Hepatocyte (in vitro differentiated cells): ENCODE measurements at regions not wholly inside any gene's neighbourhood (a gene's known extent, or its start where the extent isn't known, plus 50 kb on each side); places are given as distances from the start of the nearest gene placed in this dataset.

Source experiments
- DNase-seq: peaks from one replicate; pipeline ENCODE4 v3.0.0-alpha.2; 2016; ENCODE audit warnings: low spot score
- H2AFZ ChIP-seq: fragments of 200-600 bp; sonication (generic); 2 replicates; pipeline ENCODE4 v1.6.0; 2016; ENCODE audit warnings: antibody characterized with exemption, mild to moderate bottlenecking
- H3K27ac ChIP-seq: fragments of 200-600 bp; sonication (generic); 2 replicates; pipeline ENCODE4 v1.5.1; 2016; ENCODE audit warnings: mild to moderate bottlenecking
- H3K27me3 ChIP-seq: fragments of 200-600 bp; sonication (generic); 2 replicates; pipeline ENCODE4 v1.6.1; 2016
- H3K36me3 ChIP-seq: fragments of 200-600 bp; sonication (generic); replicated peaks from 2 replicates; pipeline ENCODE4 v1.5.1; 2016; ENCODE audit warnings: low read depth; ENCODE audit not compliant: insufficient read depth
- H3K4me1 ChIP-seq: fragments of 200-600 bp; sonication (generic); 2 replicates; pipeline ENCODE4 v1.5.1; 2016; ENCODE audit warnings: mild to moderate bottlenecking, moderate library complexity; ENCODE audit not compliant: insufficient read depth
- H3K4me2 ChIP-seq: fragments of 200-600 bp; sonication (generic); 2 replicates; pipeline ENCODE4 v1.6.0; 2016
- H3K4me3 ChIP-seq: fragments of 200-600 bp; sonication (generic); 2 replicates; pipeline ENCODE4 v1.5.1; 2016; ENCODE audit warnings: mild to moderate bottlenecking
- H3K79me2 ChIP-seq: fragments of 200-600 bp; sonication (generic); 2 replicates; pipeline ENCODE4 v1.6.0; 2017; ENCODE audit warnings: mild to moderate bottlenecking
- H3K9me2 ChIP-seq: fragments of 200-600 bp; sonication (generic); replicated peaks from 2 replicates; pipeline ENCODE4 v1.6.0; 2017; ENCODE audit warnings: mild to moderate bottlenecking; ENCODE audit not compliant: insufficient read depth
- H3K9me3 ChIP-seq: fragments of 200-600 bp; sonication (generic); 2 replicates; pipeline ENCODE4 v1.5.1; 2016; ENCODE audit warnings: low read depth, mild to moderate bottlenecking
- H4K20me1 ChIP-seq: fragments of 200-600 bp; sonication (generic); 2 replicates; pipeline ENCODE4 v1.6.0; 2016; ENCODE audit warnings: mild to moderate bottlenecking; ENCODE audit not compliant: insufficient read depth, poor library complexity, severe bottlenecking
- EZH2 ChIP-seq: fragments of 200-600 bp; sonication (generic); IDR thresholded peaks from 2 replicates; pipeline ENCODE4 v1.6.1; 2016; ENCODE audit warnings: antibody characterized with exemption, mild to moderate bottlenecking, borderline replicate concordance
- EZH2phosphoT487 ChIP-seq: fragments of 200-600 bp; sonication (generic); IDR thresholded peaks from one replicate; pipeline ENCODE4 v1.6.1; 2018; ENCODE audit warnings: antibody characterized with exemption, mild to moderate bottlenecking, low read depth, moderate library complexity; ENCODE audit not compliant: unreplicated experiment, severe bottlenecking
- WGBS: methylation state at CpG from one replicate; pipeline ENCODE4 v1.1.6; 2016; ENCODE audit warnings: low lambda C conversion rate; ENCODE audit errors: missing lambda C conversion rate; 5-methylcytosine and 5-hydroxymethylcytosine counted together
- TF ChIP-seq, protein P1 (sequence below): fragments of 200-600 bp; sonication (generic); IDR thresholded peaks from 2 replicates; pipeline ENCODE4 v1.5.1; 2016; ENCODE audit warnings: antibody characterized with exemption, mild to moderate bottlenecking; ENCODE audit not compliant: poor library complexity

- Histone ChIP-seq H3K9me3 (no peaks in the 10 kb centered on the region), H2AFZ (no peak overlapping the region), H3K27ac (no peak overlapping the region), H3K4me3 (no peak overlapping the region), H4K20me1 (no peaks in the 10 kb centered on the region), H3K27me3 (no peaks in the 10 kb centered on the region), H3K4me2 (no peak overlapping the region), H3K79me2 (no peaks in the 10 kb centered on the region), H3K9me2 (no peaks in the 10 kb centered on the region), H3K4me1 (no peaks in the 10 kb centered on the region), H3K36me3 (no peaks in the 10 kb centered on the region)
- 71% methylated on average over 1 of the region's 1 CpG for WGBS
- DNase-seq = no peak
- TF ChIP-seq, protein P1, sequence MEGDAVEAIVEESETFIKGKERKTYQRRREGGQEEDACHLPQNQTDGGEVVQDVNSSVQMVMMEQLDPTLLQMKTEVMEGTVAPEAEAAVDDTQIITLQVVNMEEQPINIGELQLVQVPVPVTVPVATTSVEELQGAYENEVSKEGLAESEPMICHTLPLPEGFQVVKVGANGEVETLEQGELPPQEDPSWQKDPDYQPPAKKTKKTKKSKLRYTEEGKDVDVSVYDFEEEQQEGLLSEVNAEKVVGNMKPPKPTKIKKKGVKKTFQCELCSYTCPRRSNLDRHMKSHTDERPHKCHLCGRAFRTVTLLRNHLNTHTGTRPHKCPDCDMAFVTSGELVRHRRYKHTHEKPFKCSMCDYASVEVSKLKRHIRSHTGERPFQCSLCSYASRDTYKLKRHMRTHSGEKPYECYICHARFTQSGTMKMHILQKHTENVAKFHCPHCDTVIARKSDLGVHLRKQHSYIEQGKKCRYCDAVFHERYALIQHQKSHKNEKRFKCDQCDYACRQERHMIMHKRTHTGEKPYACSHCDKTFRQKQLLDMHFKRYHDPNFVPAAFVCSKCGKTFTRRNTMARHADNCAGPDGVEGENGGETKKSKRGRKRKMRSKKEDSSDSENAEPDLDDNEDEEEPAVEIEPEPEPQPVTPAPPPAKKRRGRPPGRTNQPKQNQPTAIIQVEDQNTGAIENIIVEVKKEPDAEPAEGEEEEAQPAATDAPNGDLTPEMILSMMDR = no peak
- TF ChIP-seq EZH2phosphoT487 = no peak
- TF ChIP-seq EZH2 = no peak
Observed at GRCh38 chr1:103435443-103435842, 90.1 kb upstream of the RNPC3 start.

GRCh38 chr1:103424650-103425049, 100.8 kb upstream of the RNPC3 start:
- no peak overlapping the region for H3K27ac ChIP-seq
- no peak overlapping the region for H2AFZ ChIP-seq
- no peaks in the 10 kb centered on the region for H3K79me2 ChIP-seq
- 87% methylated on average over 2 of the region's 2 CpGs for WGBS
- H3K36me3 ChIP-seq = no peaks in the 10 kb centered on the region
- no peak overlapping the region for H3K4me2 ChIP-seq
- no peaks in the 10 kb centered on the region for H3K27me3 ChIP-seq
- TF ChIP-seq, protein P1 = no peak
- no peak for TF ChIP-seq EZH2phosphoT487
- TF ChIP-seq EZH2 = no peak
- H3K4me1 ChIP-seq = no peaks in the 10 kb centered on the region
- H4K20me1 ChIP-seq = no peaks in the 10 kb centered on the region
- H3K9me2 ChIP-seq = no peaks in the 10 kb centered on the region
- no peaks in the 10 kb centered on the region for H3K9me3 ChIP-seq
- no peak for DNase-seq
- no peak overlapping the region for H3K4me3 ChIP-seq

DNA sequence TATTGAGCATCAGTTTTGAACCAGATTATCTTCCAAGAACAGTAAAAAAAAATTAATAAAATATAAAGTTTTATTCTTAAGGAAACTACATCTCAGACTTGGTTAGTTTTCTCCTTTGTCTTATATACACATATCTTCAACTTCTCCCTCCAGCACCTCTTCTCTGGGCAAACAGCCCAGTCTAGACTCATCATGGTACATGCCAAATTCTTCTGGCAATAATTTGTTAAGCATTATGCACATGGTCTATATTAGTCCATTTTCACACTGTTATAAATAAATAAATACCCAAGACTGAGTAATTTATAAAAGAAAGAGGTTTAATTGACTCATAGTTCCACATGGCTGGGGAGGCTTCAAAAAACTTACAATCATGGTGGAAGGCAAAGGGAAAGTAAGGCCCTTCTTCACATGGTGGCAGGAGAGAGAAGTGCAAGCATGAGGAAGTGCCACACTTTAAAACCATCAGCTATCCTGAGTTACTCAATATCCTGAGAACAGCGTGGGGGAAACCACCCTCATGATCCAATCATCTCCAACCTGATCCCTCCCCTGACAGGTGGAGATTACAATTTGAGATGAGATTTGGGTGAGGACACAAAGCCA, 108.7 kb upstream of the RNPC3 start:
- Histone ChIP-seq H2AFZ (no peak overlapping the region), H4K20me1 (no peaks in the 10 kb centered on the region), H3K4me3 (no peak overlapping the region), H3K9me2 (no peaks in the 10 kb centered on the region), H3K4me2 (no peak overlapping the region), H3K79me2 (no peaks in the 10 kb centered on the region), H3K27ac (no peak overlapping the region), H3K4me1 (no peaks in the 10 kb centered on the region), H3K9me3 (no peaks in the 10 kb centered on the region), H3K27me3 (no peaks in the 10 kb centered on the region), H3K36me3 (no peaks in the 10 kb centered on the region)
- no peak for DNase-seq
- WGBS = 88% methylated on average over 1 of the region's 1 CpG
- TF ChIP-seq EZH2phosphoT487 = no peak
- TF ChIP-seq EZH2 = no peak
- TF ChIP-seq, protein P1 = no peak
